HG03159 (cell line): ENCODE measurements at regions not wholly inside any gene's neighbourhood (a gene's known extent, or its start where the extent isn't known, plus 50 kb on each side); places are given as distances from the start of the nearest gene placed in this dataset.

Experiments used
- ATAC-seq: cut with Tn5 transposase; IDR thresholded peaks from one replicate; pipeline ENCODE4 v1.9.1; 2021; ENCODE audit warnings: mild to moderate bottlenecking, moderate library complexity; ENCODE audit not compliant: unreplicated experiment

DNA sequence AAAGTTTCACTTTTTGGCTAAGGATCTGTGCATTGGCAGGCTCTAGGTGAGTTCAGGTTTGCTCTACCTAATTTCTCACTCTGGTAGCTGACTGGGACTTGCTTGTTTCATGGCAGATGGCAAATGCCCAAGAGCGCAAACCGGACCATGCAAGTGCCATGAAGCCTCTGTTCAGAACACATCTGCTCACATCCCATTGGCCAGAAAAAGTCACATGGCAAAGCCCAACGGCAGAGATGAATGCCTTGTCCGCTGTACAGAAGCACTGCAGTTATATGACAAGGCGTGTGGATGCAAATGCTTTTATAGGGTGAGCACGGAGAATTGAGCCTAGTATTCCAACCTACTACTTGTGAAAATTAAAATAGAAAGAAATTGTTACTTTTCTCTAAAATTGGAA, 202.2 kb upstream of the HMGA2 start:
- ATAC-seq, result no peak

DNA sequence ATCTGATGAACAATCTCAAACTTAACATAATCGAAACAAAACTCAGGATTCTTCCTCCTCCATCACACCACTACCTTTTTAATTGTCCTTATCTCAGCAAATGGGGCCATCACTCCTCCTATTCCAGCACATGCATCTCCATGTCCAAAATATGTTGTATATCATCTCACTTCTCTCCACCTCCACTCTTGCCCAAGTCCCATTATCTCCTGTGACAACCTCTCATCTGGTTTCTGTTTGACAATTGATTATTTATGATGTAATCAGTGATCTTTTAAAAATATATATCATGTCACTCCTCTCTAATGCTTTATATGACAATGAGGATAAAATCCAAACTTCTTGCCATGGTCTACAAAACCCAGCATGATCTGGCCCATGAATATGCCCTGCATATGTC, 200.8 kb upstream of the HMGA2 start:
- no peak for ATAC-seq

DNA sequence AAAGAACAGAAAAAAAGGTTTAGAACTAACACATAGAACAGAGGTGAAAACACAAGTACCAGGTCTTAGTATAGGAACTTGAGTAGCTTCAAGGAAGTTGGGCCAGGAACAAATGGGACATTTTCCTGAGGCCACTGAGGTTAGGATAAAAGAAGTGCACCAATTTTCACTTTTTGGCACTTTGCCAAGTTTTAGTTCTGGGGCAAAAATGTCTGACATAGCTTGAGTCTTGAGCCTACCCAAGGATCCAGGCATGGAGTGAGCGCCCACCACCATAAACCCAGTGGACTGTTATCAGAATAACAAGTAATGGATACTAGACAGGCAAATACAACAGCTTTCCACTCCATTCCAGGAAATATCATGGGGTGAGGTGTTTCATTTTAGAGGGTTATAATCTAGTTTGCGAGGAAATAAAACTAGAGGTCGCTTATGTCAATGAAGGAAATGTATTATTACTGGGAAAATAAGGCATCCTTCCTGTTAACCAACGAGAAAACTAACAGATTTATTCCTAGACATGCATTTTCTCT, 199.7 kb upstream of the HMGA2 start:
- no peak for ATAC-seq

DNA sequence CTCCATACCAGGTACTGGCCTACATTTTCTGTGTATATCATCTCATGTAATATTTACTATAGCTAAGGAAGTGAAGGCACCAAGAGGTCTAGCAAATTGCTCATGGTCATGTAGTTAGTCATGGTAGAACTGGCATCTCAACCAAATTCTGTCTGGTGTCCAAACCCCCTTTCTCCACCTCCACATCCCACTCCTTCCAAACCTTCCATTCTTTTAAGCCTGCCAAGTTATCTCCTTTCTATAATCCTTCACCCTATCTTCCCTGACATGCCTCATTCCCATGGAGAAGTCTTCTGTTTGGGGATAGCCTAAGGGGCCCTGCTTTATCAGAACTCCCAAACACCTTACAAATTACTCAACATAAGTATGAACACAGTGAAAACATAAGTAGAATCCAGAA, 196.2 kb upstream of the HMGA2 start:
- no peak for ATAC-seq

DNA sequence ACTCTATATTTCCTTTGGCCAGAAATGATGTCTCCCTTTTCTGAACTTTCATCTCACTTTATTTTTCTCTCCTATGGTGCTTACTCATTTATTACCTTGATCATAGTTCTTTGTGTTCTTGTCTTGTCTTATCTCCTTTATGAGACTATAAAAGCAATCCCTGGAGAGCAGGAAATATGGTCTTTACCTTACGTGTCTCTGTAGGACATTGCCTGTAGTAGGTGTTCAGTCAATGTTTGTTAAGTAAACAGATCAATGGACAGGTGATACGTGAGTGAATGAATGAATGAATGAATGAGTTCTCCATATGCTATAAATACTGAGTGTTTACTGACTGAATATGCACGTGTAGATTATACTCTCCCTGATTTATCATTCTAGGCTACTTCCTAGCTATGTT, 193.7 kb upstream of the HMGA2 start:
- ATAC-seq, result no peak

DNA sequence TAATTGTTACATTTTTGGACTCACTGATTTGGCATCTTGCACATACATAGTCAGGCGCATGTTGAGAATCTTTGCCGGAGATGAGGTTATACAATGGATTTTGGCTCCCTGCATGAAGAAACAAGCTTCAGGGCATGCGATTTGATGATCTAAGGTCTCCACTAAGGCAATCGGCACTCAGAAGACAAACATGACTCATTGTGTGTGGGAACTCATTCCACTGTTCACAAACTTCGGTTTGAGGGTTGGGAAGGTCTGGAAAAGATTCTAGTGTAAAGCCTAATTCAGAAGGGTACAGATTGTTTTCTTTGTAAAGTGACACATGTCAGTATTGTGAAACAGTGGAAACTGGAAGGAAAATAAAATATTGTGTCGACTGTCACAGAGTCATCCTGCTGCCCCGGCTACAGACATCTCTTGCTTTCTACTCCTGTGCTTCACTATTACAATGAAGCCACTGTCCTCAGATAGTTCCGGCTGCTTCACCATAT, 192.6 kb upstream of the HMGA2 start:
- ATAC-seq, result no peak

DNA sequence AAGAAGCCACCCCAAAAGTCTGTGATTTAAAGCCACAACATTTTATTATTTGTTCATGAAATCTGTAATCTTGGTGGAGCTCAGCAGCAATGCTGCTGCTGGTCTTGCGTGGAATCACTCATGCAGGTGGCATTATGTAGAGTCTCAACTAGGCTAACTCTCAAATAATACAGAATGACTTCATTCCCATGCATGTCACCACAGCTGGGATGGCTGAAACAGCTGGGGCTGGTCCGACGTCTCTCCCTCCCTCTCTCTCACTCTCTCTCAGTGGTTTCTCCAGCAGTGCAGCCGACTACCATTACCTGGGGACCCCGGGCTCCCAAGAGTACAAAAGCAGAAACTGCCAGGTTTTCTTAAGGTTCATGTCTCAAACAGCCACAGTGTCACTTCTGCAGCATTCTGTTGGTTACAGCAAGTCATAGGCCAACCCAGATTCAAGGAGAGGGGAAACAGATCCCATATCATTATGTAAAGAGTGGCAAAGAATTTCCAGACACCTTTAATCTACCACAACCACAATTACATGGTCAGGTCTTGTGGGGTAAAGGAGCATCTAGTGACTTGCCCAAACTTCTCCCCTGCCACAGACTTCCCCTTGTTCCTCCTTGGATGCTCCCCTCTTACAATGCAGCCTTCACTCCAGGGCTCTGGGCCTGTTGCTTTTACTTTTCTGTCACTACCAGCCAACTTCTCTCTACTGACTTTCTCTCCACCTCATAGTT, 192.0 kb upstream of the HMGA2 start:
- ATAC-seq, result no peak

DNA sequence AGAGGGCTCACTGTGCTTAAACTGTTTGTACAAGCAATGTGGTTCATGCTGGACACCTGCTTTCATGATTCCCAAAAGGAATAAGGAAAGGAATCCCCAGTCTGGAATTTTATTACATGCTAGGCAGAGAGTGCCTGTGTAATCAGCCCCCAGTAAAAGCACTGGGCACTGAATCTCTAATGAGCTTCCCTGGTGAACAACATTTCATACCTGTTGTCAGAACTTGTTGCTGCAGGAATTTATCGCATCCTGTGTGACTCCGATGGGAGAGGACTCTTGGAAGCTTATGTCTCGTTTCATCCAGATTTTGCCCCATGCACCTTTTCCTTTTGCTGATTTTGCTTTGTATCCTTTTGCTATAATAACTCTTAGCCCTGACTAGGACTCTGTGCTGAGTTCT, 190.2 kb upstream of the HMGA2 start:
- ATAC-seq, result no peak

DNA sequence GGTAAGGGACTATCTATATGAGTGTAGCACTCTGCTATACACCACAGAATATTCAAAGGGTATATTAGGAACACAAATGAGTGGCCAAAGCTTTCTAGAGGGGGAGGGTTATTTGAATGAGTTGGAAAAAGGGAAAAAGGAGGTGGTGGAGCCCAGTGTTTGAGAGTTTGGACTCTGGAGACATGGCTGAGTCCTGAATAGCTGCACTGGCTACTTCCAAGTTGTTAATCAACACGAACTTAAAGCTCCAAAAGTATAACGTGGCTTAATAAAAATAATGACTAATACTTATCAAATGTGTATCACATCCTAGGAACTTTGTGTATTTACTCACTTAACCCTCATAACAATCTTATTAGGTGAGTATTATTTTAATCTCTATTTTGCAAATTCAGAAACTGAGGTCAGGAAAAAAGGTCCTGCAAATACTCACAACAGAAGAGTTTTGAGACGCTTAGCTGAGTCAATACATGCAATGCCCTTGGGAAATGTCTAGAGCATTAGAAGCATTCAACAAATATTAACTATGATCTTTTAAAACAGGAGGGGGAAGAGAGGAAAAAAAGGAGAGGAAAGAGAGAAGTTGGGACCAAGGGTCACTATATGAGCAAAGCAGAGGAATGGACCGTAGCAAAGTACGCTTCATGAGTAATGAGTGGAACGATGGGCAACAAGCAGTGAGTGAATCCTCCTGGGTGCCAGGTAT, 189.5 kb upstream of the HMGA2 start:
- no peak for ATAC-seq

DNA sequence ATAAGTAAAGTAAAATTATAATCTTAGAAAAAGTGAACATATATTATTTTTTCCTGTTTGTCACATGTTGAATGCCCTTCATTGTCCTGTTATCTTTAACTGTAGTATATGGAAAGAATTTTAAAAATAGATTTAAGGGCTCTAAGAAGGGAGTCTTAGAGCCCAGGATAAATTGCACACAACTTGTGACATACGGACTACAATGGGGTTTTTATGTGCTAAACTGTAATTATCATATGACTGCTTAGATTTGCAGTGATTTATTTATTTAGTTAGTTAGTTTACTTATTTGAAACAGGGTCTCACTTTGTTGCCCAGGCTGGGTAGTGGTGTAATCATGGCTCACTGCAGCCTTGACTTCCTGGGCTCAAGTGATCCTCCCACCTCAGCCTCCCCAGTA, 187.8 kb upstream of the HMGA2 start:
- ATAC-seq, result no peak

DNA sequence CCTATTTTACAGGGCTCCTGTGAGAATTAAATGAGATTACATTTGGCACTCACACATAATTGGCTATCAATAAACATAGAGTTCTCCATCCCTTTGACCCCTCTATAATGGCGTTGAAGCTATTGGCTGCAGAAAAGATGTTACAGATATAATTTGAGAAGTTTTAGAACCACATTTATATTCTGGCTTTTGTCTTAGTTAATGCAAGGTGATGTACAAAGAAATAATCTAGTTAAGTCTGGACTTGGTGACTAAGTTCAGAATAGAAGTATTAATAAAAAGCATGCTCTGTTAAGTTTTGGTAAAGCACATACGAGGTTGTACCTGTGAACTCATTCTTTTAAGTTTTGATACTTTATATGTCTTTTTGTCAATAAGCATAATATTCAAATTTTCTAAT, 187.1 kb upstream of the HMGA2 start:
- no peak for ATAC-seq

DNA sequence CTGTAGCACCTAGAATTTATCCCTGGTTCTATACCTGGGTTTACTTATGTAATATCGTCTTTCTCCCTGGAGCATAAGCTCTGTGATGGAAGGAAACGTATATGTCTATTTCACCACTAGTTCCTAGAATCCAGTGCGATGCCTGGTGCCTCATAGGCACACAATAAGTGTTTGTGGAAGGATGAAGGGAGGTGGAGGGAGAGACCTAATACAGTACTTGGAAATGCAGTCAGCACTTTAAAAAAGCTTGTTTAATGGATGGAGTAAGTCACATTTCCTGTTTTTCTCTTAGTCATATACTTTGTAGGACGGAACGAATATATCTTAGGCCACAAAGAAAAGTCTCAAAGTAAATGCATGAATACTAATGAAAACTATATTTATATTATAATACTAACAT, 186.5 kb upstream of the HMGA2 start:
- ATAC-seq, result no peak

DNA sequence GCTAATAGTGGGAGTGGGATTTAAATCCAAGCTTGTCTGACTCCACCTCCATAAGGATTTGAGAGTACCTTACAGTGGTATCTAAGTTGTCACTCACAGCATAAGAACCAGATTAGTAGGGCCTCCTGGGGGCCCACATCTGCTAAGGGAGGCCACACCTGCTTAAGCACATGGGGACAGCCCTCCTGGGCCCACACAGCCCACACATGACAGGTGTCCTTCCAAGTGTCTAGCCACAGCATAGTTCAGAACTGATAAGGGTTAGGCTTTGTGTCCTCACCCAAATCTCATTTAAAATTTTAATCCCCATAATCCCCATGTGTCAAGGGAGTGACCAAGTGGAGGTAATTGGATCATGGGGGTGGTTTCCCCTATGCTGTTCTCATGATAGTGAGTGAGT, 186.0 kb upstream of the HMGA2 start:
- ATAC-seq, result no peak

DNA sequence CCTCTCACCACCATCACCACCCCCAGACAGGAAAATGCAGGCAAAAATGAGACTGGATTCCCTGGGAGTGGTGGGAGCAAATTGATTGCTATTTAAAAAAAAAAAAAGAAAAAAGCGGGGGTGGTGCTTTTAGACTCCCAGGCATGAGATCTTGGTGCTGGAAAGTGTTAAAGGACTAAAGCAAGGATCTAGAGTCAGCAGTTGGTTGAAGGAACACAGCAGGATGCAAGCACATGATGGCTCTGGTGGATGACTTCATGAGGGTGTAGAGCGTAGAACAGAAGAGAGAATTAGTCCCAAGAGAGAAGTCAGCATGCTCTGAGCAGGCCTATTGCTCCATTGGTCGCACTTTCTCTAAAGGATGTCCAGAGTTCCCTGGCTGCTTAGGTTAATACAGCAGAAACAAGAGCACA, 183.8 kb upstream of the HMGA2 start:
- no peak for ATAC-seq

DNA sequence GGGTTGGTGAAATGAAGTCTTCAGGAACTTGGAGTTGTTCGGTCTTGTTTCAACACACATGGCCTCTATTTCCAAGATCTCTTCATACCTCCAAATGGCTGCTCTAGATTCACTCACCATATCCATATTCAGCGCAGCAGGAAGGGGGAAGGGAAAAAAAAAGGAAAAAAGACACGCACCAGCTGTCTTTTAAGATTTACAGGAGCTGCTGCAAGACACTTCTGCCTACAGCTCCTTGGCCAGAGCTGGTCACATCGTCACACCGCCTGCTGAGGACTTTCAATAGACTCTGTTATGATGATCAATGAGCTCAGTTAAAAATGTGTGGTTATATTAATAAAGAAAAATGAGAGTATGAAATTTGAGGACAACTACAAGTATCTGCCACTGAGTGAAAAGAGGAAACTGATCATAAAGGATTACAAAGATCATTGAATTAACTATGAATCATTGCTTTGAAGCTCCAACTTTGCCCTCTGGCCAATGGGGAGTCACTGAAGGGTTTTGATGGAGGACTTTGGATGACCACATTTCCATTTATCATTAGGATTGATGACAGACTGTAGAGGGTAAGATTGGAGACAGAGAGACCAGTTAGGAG, 182.1 kb upstream of the HMGA2 start:
- ATAC-seq, result no peak

DNA sequence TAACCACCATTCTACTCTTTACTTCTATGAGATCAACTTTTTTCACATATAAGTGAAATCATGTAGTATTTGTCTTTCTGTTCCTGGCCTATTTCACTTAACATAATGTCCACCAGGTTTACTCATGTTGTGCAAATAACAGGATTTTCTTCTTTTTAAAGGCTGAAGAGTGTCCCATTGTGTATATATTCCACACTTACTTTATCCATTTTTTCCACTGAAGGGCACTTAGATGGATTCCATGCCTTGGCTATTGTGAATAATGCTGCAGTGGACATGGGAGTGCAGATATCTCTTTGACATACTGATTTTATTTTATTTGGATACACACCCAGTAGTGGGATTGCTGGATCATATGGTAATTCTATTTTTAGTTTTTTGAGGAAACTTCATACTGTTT, 181.1 kb upstream of the HMGA2 start:
- no peak for ATAC-seq

DNA sequence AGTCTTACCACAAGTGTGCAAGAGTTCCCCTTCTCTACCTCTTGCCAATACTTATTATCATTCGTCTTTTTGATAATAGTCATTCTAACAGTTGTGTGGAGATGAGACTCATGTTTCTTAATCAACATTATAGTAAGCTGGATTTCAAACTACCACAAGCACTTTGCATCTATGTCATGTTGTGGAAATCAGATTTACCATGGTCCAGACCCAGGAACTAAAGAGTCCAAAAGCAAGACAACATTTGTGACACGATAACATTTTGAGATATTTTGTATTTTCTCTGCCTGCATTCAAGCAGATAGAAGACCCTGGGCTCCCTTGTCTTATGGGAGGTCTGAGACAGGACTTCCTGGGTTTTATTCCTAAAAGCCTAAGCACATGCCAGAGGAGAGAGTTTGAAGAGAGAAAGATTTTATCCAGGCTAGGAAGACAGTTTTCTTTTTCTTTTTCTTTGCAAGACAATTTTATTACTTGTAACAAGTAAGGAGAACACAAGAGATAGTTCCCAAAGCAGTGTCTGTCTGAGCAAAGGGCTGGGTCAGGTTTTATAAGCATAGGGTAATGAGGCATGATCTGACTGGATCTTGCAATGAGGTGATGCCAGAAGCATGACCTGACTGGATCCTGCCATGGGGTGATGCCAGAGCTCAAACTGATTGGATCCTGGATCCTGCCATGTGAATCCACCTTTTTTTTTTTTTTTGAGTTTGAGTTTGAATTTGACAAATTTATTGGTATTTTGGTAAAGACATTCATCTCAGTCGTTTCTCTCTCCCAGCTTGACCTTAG, 180.5 kb upstream of the HMGA2 start:
- no peak for ATAC-seq

DNA sequence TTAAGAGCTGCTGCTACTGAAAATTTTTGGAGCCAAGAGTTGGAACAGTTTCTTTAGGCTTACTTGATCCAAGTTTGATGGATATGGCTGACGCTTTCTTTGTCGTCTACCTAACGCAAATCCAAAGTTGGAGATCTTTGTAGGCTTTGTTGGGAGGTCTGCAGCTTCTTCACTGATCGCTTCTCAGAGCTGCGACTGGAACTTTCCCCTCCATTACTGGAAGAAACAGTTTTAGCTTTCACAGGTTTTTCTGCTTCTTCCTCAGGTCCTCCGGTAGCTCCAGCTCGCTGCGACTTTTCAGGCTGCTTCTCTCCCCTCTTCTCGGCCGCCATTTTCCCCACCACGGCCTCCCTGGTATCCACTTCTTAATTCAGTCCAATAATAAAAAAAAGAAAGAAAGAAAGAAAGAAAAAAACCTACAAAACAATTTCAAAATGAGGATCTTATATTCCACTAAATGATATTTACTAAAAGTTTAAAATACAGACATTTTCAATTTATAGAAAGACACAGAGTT, 178.1 kb upstream of the HMGA2 start:
- no peak for ATAC-seq

DNA sequence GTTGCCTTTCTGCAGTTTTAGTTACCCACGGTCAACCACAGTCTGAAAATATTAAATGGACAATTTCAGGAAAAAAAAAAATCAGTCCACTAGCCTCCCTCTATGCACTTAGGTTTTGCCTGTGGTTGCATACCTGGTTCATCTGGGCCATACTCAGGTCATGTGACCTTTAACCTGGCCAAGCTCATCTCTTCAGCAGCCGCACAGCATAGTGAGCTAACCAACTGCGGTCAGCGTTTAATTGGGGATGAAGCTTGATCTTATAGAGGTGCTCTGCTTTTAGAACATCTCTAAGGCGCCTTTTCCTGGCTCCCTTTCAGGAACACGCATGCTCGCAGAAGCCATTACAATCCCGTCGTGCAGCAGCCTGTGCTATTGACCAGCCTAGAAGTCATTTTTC, 177.2 kb upstream of the HMGA2 start:
- ATAC-seq, result no peak

DNA sequence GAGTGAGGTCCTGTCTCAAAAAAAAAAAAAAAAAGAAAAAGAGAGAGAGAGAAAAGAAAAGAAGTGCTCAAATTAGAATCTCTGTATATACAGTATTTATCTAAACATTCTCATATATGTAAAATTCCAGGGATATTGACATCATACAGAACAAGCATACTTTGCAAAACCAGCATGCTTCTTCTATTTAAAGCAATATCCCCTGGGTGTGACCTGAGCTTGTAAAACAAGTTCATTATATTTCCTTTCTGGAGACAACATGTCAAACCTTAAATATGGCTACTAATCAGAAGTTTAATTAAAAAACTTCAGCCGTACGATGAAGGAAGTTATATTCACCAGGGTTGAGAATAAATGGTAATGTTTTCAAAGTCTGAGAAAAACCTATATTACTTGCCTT, 175.8 kb upstream of the HMGA2 start:
- no peak for ATAC-seq

DNA sequence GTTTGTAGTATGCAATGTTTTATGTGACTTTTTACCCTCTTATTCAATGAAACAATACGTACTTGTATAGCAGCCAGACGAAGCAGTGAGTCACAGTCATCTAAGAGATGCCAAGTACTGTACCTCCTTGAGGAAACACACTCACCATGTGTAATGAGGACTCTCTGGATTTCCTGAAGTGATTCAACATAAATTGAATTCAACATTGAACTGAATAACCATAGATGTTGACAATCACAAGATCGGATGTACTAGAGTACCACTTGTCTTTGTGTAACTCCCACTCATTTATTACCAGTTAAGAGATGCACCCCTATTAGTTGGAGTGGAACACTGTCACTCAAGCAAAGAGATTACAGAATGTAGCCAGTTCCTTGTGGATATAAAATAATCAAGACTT, 175.2 kb upstream of the HMGA2 start:
- no peak for ATAC-seq
